GM23338 (cell line): ENCODE measurements at regions not wholly inside any gene's neighbourhood (a gene's known extent, or its start where the extent isn't known, plus 50 kb on each side); places are given as distances from the start of the nearest gene placed in this dataset.

ENCODE experiments used
- ATAC-seq: fragments of 200-7000 bp; cut with Tn5 transposase; 3 replicates; pipeline ENCODE4 v1.9.1; 2020
- DNase-seq: peaks from one replicate; pipeline ENCODE4 v3.0.0-alpha.2; 2015; ENCODE audit warnings: low spot score
- H2AFZ ChIP-seq: fragments of 200-600 bp; sonication (generic); 2 replicates; pipeline ENCODE4 v1.8.0; 2016; ENCODE audit warnings: antibody characterized with exemption, mild to moderate bottlenecking, moderate library complexity
- H3F3A ChIP-seq: fragments of 200-600 bp; sonication (generic); replicated peaks from 2 replicates; pipeline ENCODE4 v1.8.0; 2017; ENCODE audit warnings: antibody characterized with exemption, mixed run types, low read depth
- H3K27ac ChIP-seq: fragments of 200-600 bp; sonication (generic); 2 replicates; pipeline ENCODE4 v1.6.1; 2016; ENCODE audit warnings: low read depth
- H3K27me3 ChIP-seq: fragments of 200-600 bp; sonication (generic); 2 replicates; pipeline ENCODE4 v1.8.0; 2016; ENCODE audit warnings: mild to moderate bottlenecking, mixed run types, moderate library complexity; ENCODE audit not compliant: insufficient read depth
- H3K36me3 ChIP-seq: fragments of 200-600 bp; sonication (generic); 2 replicates; pipeline ENCODE4 v1.8.0; 2016; ENCODE audit warnings: mild to moderate bottlenecking; ENCODE audit not compliant: insufficient read depth
- H3K4me1 ChIP-seq: fragments of 200-600 bp; sonication (generic); 2 replicates; pipeline ENCODE4 v1.8.0; 2016; ENCODE audit warnings: mild to moderate bottlenecking, moderate library complexity; ENCODE audit not compliant: insufficient read depth
- H3K4me2 ChIP-seq: fragments of 200-600 bp; sonication (generic); 2 replicates; pipeline ENCODE4 v1.7.1; 2017; ENCODE audit warnings: mixed run types
- H3K4me3 ChIP-seq: fragments of 200-600 bp; sonication (generic); 2 replicates; pipeline ENCODE4 v1.6.1; 2016; ENCODE audit warnings: mixed run types
- H3K79me2 ChIP-seq: fragments of 200-600 bp; sonication (generic); replicated peaks from 2 replicates; pipeline ENCODE4 v1.8.0; 2017; ENCODE audit warnings: mild to moderate bottlenecking; ENCODE audit not compliant: insufficient read depth
- H3K9me2 ChIP-seq: fragments of 200-600 bp; sonication (generic); 2 replicates; pipeline ENCODE4 v1.8.0; 2017; ENCODE audit not compliant: insufficient read depth
- H4K20me1 ChIP-seq: fragments of 200-600 bp; sonication (generic); replicated peaks from 2 replicates; pipeline ENCODE4 v1.8.0; 2017; ENCODE audit warnings: mild to moderate bottlenecking; ENCODE audit not compliant: insufficient read depth
- H3K27ac Mint-ChIP-seq: 2 replicates; pipeline ENCODE4 v1.8.0; 2020; ENCODE audit warnings: inconsistent platforms, mild to moderate bottlenecking, moderate library complexity, mixed read lengths
- H3K27me3 Mint-ChIP-seq: 3 replicates; pipeline ENCODE4 v1.8.0; 2022; ENCODE audit warnings: low read depth, mild to moderate bottlenecking, moderate library complexity, mixed read lengths, inconsistent platforms; ENCODE audit not compliant: insufficient read depth, poor library complexity
- H3K36me3 Mint-ChIP-seq: 3 replicates; pipeline ENCODE4 v1.8.0; 2021; ENCODE audit warnings: low read depth, mild to moderate bottlenecking, inconsistent platforms, moderate library complexity, mixed read lengths
- H3K4me1 Mint-ChIP-seq: 3 replicates; pipeline ENCODE4 v1.8.0; 2020; ENCODE audit warnings: mild to moderate bottlenecking, inconsistent platforms, mixed read lengths
- H3K4me3 Mint-ChIP-seq: 3 replicates; pipeline ENCODE4 v1.8.0; 2021; ENCODE audit warnings: moderate library complexity, mild to moderate bottlenecking, inconsistent platforms, mixed read lengths
- H3K9me3 Mint-ChIP-seq: 3 replicates; pipeline ENCODE4 v1.8.0; 2020; ENCODE audit warnings: moderate library complexity, mild to moderate bottlenecking, inconsistent platforms, mixed read lengths
- CREB1 ChIP-seq: fragments of 250-450 bp; sonication (Bioruptor Pico); IDR thresholded peaks from 2 replicates; pipeline ENCODE4 v1.5.0; 2020; ENCODE audit warnings: low read depth, mild to moderate bottlenecking, moderate library complexity
- ETS1 ChIP-seq: IDR thresholded peaks from 2 replicates; pipeline ENCODE4 v1.6.1; 2016; ENCODE audit warnings: antibody characterized with exemption
- EZH2 ChIP-seq: fragments of 200-600 bp; sonication (generic); IDR thresholded peaks from one replicate; pipeline ENCODE4 v1.8.0; 2017; ENCODE audit warnings: antibody characterized with exemption, mild to moderate bottlenecking, low read depth; ENCODE audit not compliant: unreplicated experiment
- EZH2phosphoT487 ChIP-seq: fragments of 200-600 bp; sonication (generic); IDR thresholded peaks from one replicate; pipeline ENCODE4 v1.8.1; 2018; ENCODE audit warnings: antibody characterized with exemption; ENCODE audit not compliant: unreplicated experiment
- JUNB ChIP-seq: IDR thresholded peaks from one replicate; pipeline ENCODE4 v1.6.1; 2016; ENCODE audit warnings: antibody characterized with exemption; ENCODE audit not compliant: unreplicated experiment
- NANOG ChIP-seq: IDR thresholded peaks from 2 replicates; pipeline ENCODE4 v1.6.1; 2016; ENCODE audit warnings: antibody characterized with exemption, borderline replicate concordance
- POLR2AphosphoS5 ChIP-seq: IDR thresholded peaks from 2 replicates; pipeline ENCODE4 v1.6.1; 2016; ENCODE audit warnings: antibody characterized with exemption, low read depth
- REST ChIP-seq: IDR thresholded peaks from one replicate; pipeline ENCODE4 v1.6.1; 2018; ENCODE audit warnings: antibody characterized with exemption; ENCODE audit not compliant: unreplicated experiment
- STAT1 ChIP-seq: IDR thresholded peaks from one replicate; pipeline ENCODE4 v1.6.1; 2016; ENCODE audit warnings: antibody characterized with exemption; ENCODE audit not compliant: unreplicated experiment
- ZNF114 ChIP-seq: fragments of 250-450 bp; sonication (Bioruptor Pico); IDR thresholded peaks from 2 replicates; pipeline ENCODE4 v1.5.0; 2020; ENCODE audit warnings: mild to moderate bottlenecking, moderate library complexity
- ZNF331 ChIP-seq: fragments of 250-450 bp; sonication (Bioruptor Pico); IDR thresholded peaks from 2 replicates; pipeline ENCODE4 v1.5.0; 2020; ENCODE audit warnings: low read depth, mild to moderate bottlenecking, moderate library complexity
- TF ChIP-seq, protein P1 (sequence below), 2 experiments: fragments of 200-600 bp in 1 of 2; sonication (generic) in 1 of 2; conservative IDR thresholded peaks; 2 replicates each; pipeline versions ENCODE4 v1.5.1 to v1.6.1; 2016 to 2017; ENCODE audit warnings: antibody characterized with exemption in 2 of 2, low read depth in 2 of 2, mild to moderate bottlenecking in 2 of 2, moderate library complexity in 1 of 2
- TF ChIP-seq, protein P2 (sequence below): fragments of 250-450 bp; sonication (Bioruptor Pico); IDR thresholded peaks from 2 replicates; pipeline ENCODE4 v1.5.0; 2020; ENCODE audit warnings: mild to moderate bottlenecking, moderate library complexity

GRCh38 chr5:89520771-89521170, 637.8 kb upstream of the MEF2C start:
- ATAC-seq (no peak), DNase-seq (no peak)
- Histone ChIP-seq H3K79me2 (no peaks in the 10 kb centered on the region), H3K27ac (no peak overlapping the region), H4K20me1 (no peaks in the 10 kb centered on the region), H3K27me3 (no peaks in the 10 kb centered on the region), H2AFZ (no peak overlapping the region), H3F3A (no peaks in the 10 kb centered on the region), H3K4me1 (no peaks in the 10 kb centered on the region), H3K36me3 (peaks cover 12% of the 10 kb centered on the region), H3K4me3 (no peak overlapping the region), H3K4me2 (no peak overlapping the region), H3K9me2 (0 out of 2 replicates have a peak, but pooled peaks cover 8% of the 10 kb centered on the region)
- Mint-ChIP-seq H3K4me3 (no peak overlapping the region), H3K27me3 (no peaks in the 10 kb centered on the region), H3K36me3 (peaks cover 19% of the 10 kb centered on the region), H3K9me3 (peaks cover 27% of the 10 kb centered on the region), H3K27ac (no peak overlapping the region), H3K4me1 (no peaks in the 10 kb centered on the region)
- TF ChIP-seq ZNF331 (no peak), POLR2AphosphoS5 (no peak), CREB1 (CRISPR knock-in tag) (no peak), STAT1 (no peak), JUNB (no peak), ETS1 (no peak), ZNF114 (CRISPR knock-in tag) (no peak), EZH2phosphoT487 (no peak), EZH2 (no peak), REST (no peak), NANOG (no peak)
- TF ChIP-seq, protein P1, sequence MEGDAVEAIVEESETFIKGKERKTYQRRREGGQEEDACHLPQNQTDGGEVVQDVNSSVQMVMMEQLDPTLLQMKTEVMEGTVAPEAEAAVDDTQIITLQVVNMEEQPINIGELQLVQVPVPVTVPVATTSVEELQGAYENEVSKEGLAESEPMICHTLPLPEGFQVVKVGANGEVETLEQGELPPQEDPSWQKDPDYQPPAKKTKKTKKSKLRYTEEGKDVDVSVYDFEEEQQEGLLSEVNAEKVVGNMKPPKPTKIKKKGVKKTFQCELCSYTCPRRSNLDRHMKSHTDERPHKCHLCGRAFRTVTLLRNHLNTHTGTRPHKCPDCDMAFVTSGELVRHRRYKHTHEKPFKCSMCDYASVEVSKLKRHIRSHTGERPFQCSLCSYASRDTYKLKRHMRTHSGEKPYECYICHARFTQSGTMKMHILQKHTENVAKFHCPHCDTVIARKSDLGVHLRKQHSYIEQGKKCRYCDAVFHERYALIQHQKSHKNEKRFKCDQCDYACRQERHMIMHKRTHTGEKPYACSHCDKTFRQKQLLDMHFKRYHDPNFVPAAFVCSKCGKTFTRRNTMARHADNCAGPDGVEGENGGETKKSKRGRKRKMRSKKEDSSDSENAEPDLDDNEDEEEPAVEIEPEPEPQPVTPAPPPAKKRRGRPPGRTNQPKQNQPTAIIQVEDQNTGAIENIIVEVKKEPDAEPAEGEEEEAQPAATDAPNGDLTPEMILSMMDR (conservative IDR thresholded peaks at IDR 0.05; ENCODE audit: low read depth in 2 of 2) = no peak
- TF ChIP-seq, protein P2, sequence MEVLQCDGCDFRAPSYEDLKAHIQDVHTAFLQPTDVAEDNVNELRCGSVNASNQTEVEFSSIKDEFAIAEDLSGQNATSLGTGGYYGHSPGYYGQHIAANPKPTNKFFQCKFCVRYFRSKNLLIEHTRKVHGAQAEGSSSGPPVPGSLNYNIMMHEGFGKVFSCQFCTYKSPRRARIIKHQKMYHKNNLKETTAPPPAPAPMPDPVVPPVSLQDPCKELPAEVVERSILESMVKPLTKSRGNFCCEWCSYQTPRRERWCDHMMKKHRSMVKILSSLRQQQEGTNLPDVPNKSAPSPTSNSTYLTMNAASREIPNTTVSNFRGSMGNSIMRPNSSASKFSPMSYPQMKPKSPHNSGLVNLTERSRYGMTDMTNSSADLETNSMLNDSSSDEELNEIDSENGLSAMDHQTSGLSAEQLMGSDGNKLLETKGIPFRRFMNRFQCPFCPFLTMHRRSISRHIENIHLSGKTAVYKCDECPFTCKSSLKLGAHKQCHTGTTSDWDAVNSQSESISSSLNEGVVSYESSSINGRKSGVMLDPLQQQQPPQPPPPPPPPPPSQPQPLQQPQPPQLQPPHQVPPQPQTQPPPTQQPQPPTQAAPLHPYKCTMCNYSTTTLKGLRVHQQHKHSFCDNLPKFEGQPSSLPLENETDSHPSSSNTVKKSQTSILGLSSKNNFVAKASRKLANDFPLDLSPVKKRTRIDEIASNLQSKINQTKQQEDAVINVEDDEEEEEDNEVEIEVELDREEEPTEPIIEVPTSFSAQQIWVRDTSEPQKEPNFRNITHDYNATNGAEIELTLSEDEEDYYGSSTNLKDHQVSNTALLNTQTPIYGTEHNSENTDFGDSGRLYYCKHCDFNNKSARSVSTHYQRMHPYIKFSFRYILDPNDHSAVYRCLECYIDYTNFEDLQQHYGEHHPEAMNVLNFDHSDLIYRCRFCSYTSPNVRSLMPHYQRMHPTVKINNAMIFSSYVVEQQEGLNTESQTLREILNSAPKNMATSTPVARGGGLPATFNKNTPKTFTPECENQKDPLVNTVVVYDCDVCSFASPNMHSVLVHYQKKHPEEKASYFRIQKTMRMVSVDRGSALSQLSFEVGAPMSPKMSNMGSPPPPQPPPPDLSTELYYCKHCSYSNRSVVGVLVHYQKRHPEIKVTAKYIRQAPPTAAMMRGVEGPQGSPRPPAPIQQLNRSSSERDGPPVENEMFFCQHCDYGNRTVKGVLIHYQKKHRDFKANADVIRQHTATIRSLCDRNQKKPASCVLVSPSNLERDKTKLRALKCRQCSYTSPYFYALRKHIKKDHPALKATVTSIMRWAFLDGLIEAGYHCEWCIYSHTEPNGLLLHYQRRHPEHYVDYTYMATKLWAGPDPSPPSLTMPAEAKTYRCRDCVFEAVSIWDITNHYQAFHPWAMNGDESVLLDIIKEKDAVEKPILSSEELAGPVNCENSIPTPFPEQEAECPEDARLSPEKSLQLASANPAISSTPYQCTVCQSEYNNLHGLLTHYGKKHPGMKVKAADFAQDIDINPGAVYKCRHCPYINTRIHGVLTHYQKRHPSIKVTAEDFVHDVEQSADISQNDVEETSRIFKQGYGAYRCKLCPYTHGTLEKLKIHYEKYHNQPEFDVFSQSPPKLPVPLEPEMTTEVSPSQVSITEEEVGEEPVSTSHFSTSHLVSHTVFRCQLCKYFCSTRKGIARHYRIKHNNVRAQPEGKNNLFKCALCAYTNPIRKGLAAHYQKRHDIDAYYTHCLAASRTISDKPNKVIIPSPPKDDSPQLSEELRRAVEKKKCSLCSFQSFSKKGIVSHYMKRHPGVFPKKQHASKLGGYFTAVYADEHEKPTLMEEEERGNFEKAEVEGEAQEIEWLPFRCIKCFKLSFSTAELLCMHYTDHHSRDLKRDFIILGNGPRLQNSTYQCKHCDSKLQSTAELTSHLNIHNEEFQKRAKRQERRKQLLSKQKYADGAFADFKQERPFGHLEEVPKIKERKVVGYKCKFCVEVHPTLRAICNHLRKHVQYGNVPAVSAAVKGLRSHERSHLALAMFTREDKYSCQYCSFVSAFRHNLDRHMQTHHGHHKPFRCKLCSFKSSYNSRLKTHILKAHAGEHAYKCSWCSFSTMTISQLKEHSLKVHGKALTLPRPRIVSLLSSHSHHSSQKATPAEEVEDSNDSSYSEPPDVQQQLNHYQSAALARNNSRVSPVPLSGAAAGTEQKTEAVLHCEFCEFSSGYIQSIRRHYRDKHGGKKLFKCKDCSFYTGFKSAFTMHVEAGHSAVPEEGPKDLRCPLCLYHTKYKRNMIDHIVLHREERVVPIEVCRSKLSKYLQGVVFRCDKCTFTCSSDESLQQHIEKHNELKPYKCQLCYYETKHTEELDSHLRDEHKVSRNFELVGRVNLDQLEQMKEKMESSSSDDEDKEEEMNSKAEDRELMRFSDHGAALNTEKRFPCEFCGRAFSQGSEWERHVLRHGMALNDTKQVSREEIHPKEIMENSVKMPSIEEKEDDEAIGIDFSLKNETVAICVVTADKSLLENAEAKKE (CRISPR knock-in tag) = no peak
